ENCODE measurements at regions not wholly inside any gene's neighbourhood (a gene's known extent, or its start where the extent isn't known, plus 50 kb on each side); places are given as distances from the start of the nearest gene placed in this dataset.

DNA sequence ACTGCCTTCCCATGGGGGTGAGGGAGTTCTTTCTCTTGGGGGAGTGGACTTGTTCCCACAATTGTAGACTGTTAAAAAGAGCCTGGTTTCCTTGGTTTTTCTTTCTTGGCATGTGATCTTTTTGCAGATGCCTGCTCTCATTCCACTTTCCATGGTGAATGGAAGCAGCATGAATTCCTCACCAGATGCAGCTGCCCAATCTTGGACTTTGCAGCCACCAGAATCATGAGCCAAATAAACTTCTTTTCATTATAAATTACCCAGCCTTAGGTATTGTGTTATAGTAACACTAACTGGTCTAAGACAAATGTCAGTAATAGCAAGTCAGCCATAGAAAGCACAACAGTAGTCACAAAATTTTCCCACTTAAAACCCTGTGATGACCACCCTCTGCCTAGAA, 260.5 kb upstream of the THBS1 start:
- DNase-seq (ENCODE audit: low spot score): no peak
- peaks cover 5% of the 10 kb centered on the region for H3K9me3 ChIP-seq
- no peaks in the 10 kb centered on the region for H3K4me1 ChIP-seq (ENCODE audit: control insufficient read depth in 1 of 2, low read depth in 2 of 2)
- H3K4me3 ChIP-seq: no peak overlapping the region
- TF ChIP-seq, protein P1, sequence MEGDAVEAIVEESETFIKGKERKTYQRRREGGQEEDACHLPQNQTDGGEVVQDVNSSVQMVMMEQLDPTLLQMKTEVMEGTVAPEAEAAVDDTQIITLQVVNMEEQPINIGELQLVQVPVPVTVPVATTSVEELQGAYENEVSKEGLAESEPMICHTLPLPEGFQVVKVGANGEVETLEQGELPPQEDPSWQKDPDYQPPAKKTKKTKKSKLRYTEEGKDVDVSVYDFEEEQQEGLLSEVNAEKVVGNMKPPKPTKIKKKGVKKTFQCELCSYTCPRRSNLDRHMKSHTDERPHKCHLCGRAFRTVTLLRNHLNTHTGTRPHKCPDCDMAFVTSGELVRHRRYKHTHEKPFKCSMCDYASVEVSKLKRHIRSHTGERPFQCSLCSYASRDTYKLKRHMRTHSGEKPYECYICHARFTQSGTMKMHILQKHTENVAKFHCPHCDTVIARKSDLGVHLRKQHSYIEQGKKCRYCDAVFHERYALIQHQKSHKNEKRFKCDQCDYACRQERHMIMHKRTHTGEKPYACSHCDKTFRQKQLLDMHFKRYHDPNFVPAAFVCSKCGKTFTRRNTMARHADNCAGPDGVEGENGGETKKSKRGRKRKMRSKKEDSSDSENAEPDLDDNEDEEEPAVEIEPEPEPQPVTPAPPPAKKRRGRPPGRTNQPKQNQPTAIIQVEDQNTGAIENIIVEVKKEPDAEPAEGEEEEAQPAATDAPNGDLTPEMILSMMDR (IDR thresholded peaks at IDR 0.05): no peak
- H3K27ac ChIP-seq: no peak overlapping the region
- H3K27me3 ChIP-seq (replicated peaks; ENCODE audit: insufficient read depth): no peaks in the 10 kb centered on the region
- ATAC-seq (ENCODE audit: insufficient number of reproducible peaks, low FRiP score, low read depth): no peak
- no peaks in the 10 kb centered on the region for H3K36me3 ChIP-seq

DNA sequence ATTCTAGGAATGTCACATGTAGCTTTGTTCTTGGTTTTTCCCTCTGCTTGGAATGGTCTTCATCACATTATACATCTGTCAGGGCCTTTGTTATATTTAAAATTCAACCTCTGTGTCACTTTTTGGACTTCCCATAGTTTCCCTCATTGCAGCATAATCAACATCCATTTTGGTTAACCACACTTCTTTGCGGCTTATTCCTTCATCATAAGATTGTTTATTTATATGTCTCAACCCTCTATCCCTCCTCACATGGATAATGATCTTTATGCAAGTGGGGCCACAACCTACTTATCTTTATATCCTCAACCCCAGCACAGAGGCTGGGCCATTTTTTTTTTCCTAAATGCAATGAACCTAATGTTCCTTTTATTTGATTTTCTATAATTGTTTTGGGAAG, 260.0 kb upstream of the THBS1 start:
- Histone ChIP-seq H3K36me3 (no peaks in the 10 kb centered on the region), H3K4me3 (no peak overlapping the region), H3K27me3 (replicated peaks; ENCODE audit: insufficient read depth) (no peaks in the 10 kb centered on the region), H3K9me3 (peaks cover 5% of the 10 kb centered on the region), H3K4me1 (ENCODE audit: control insufficient read depth in 1 of 2, low read depth in 2 of 2) (no peaks in the 10 kb centered on the region), H3K27ac (no peak overlapping the region)
- DNase-seq (ENCODE audit: low spot score): no peak
- ATAC-seq (ENCODE audit: insufficient number of reproducible peaks, low FRiP score, low read depth): no peak
- TF ChIP-seq, protein P1 (IDR thresholded peaks at IDR 0.05): no peak

DNA sequence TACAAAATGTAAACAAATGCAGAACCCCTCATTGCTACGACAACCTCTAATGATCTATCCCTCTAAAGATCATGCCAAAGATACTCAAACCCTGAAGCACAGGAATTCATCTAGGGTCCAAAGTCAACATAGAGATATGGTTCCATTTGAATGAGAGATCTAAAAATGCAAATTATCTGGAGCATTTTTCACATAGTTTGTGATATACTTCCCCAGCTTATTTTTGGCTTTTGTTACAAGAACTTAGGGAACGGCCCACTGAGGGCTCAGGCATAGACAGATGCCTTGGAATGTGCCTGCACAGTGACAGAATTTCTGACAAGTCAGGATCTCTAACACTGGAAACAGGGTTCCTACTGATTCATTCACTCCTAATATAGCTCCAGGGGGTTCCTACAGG, 258.9 kb upstream of the THBS1 start:
- no peaks in the 10 kb centered on the region for H3K27me3 ChIP-seq (replicated peaks; ENCODE audit: insufficient read depth)
- H3K36me3 ChIP-seq: no peaks in the 10 kb centered on the region
- H3K27ac ChIP-seq: no peak overlapping the region
- ATAC-seq (ENCODE audit: insufficient number of reproducible peaks, low FRiP score, low read depth): no peak
- H3K4me3 ChIP-seq: no peak overlapping the region
- H3K9me3 ChIP-seq: peaks cover 5% of the 10 kb centered on the region
- no peak for DNase-seq (ENCODE audit: low spot score)
- TF ChIP-seq, protein P1 (IDR thresholded peaks at IDR 0.05): no peak
- H3K4me1 ChIP-seq (ENCODE audit: control insufficient read depth in 1 of 2, low read depth in 2 of 2): no peaks in the 10 kb centered on the region

DNA sequence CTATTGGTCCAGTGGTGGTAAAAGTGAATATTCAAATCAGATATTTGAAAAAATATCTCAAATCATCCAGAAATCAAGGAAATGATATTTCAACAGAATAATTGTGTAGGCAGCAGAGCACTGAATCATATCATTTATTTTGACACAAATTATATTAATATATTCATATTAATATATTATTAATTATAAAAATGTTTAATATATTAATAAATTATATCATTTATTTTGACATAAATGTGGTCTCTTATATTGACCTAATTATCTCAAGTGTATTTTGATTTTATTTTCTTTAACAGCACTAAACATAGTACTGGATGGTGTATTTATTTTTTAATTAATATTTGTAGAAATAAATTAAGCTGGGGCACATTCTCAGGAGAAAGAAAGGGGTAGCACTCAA, 257.7 kb upstream of the THBS1 start:
- DNase-seq (ENCODE audit: low spot score) (no peak), ATAC-seq (ENCODE audit: insufficient number of reproducible peaks, low FRiP score, low read depth) (no peak)
- Histone ChIP-seq H3K36me3 (no peaks in the 10 kb centered on the region), H3K9me3 (peaks cover 5% of the 10 kb centered on the region), H3K4me1 (ENCODE audit: control insufficient read depth in 1 of 2, low read depth in 2 of 2) (no peaks in the 10 kb centered on the region), H3K4me3 (no peak overlapping the region), H3K27me3 (replicated peaks; ENCODE audit: insufficient read depth) (no peaks in the 10 kb centered on the region), H3K27ac (no peak overlapping the region)
- TF ChIP-seq, protein P1 (IDR thresholded peaks at IDR 0.05): no peak

DNA sequence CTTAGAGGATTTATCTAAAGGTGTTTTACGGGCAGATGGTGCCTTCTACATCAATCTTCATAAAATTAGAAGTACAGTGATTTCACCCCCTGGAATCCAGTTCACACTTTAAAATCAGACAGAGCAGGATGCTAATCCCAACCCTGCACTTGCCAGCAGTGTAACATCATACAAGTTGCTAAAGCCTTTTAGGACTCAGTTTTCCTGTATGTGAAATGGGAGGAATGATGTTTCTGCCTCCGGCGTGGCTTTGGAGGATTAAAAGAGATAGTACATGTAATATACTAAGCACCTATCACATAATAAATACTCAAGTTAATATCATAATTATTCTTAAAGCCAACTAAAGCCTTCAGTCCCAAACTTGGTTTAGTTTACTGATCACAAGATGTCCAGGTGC, 257.2 kb upstream of the THBS1 start:
- no peaks in the 10 kb centered on the region for H3K36me3 ChIP-seq
- H3K27ac ChIP-seq: no peak overlapping the region
- no peaks in the 10 kb centered on the region for H3K4me1 ChIP-seq (ENCODE audit: control insufficient read depth in 1 of 2, low read depth in 2 of 2)
- no peak overlapping the region for H3K4me3 ChIP-seq
- no peaks in the 10 kb centered on the region for H3K27me3 ChIP-seq (replicated peaks; ENCODE audit: insufficient read depth)
- H3K9me3 ChIP-seq: peaks cover 5% of the 10 kb centered on the region
- TF ChIP-seq, protein P1 (IDR thresholded peaks at IDR 0.05): no peak
- ATAC-seq (ENCODE audit: insufficient number of reproducible peaks, low FRiP score, low read depth) (no peak), DNase-seq (ENCODE audit: low spot score) (no peak)

Data from thoracic aorta (tissue), 2 donors.